A549 (cell line): ENCODE measurements at regions not wholly inside any gene's neighbourhood (a gene's known extent, or its start where the extent isn't known, plus 50 kb on each side); places are given as distances from the start of the nearest gene placed in this dataset.
A peak's percentile ranks its signal among the peaks of the same experiment; 100 is the strongest.

Experiments
- ATAC-seq, 2 experiments: fragments of 200-7000 bp in 1 of 2; fragments of >200 bp in 1 of 2; cut with Nextera tagmentation in 1 of 2; cut with Tn5 transposase in 1 of 2; 3 replicates each; pipeline versions ENCODE4 v1.8.0 to v1.9.1; 2018 to 2020; ENCODE audit warnings: mild to moderate bottlenecking in 1 of 2, moderate library complexity in 1 of 2
- CTCF ChIA-PET: fragments of 300-600 bp; sonication (Branson Sonifier 250); formaldehyde crosslinking; extraction: SDS; loops from one replicate; lab custom pipeline; 2021; ENCODE audit warnings: antibody characterized with exemption, inconsistent platforms; lab: Yijun Ruan, JAX
- POLR2A ChIA-PET: fragments of 350-600 bp; formaldehyde crosslinking; extraction: SDS; loops from one replicate; lab custom pipeline; 2021; ENCODE audit warnings: antibody characterized with exemption, inconsistent platforms; lab: Yijun Ruan, JAX
- DNase-seq, 2 experiments: peaks; one replicate each; pipeline versions ENCODE4 v3.0.0 to v3.0.0-alpha.2; 2011 to 2016; ENCODE audit warnings: low read depth in 1 of 2, low spot score in 1 of 2
- FAIRE-seq: peaks from 2 replicates; lab custom pipeline; 2011; peaks lifted over from hg19 to GRCh38; lab: Jason Lieb, UNC
- H3K27ac ChIP-seq, 2 experiments: fragments of >200 bp; sonication (Bioruptor Twin); formaldehyde crosslinking; 3 replicates each; pipeline ENCODE4 v1.5.1; 2016 to 2017
- H3K4me1 ChIP-seq: fragments of >200 bp; sonication (Bioruptor Twin); formaldehyde crosslinking; 3 replicates; pipeline ENCODE4 v1.6.1; 2016
- H3K4me2 ChIP-seq: fragments of >200 bp; sonication (Bioruptor Twin); formaldehyde crosslinking; 3 replicates; pipeline ENCODE4 v1.6.1; 2016
- H3K4me3 ChIP-seq: fragments of >200 bp; sonication (Bioruptor Twin); formaldehyde crosslinking; 3 replicates; pipeline ENCODE4 v1.5.1; 2016
- H3K9me3 ChIP-seq: fragments of >200 bp; sonication (Bioruptor Twin); formaldehyde crosslinking; 3 replicates; pipeline ENCODE4 v1.6.1; 2016
- CBX8 ChIP-seq: fragments of 200-600 bp; sonication (generic); IDR thresholded peaks from 2 replicates; pipeline ENCODE4 v1.6.1; 2016
- CTCF ChIP-seq: fragments of >200 bp; sonication (Bioruptor Twin); formaldehyde crosslinking; IDR thresholded peaks from 3 replicates; pipeline ENCODE4 v1.5.1; 2016
- FOSB ChIP-seq: fragments of 250-450 bp; sonication (Bioruptor Pico); IDR thresholded peaks from 2 replicates; pipeline ENCODE4 v1.5.0; 2020; ENCODE audit warnings: mild to moderate bottlenecking, moderate library complexity
- FOSL2 ChIP-seq, 2 experiments: fragments of 450-650 bp in 1 of 2; fragments of >200 bp in 1 of 2; sonication (Bioruptor Twin) in 1 of 2; formaldehyde crosslinking; IDR thresholded peaks; 2 replicates each; pipeline versions ENCODE4 v1.5.0 to v1.6.1; 2016 to 2020; ENCODE audit warnings: mild to moderate bottlenecking in 1 of 2, moderate library complexity in 1 of 2
- GATA3 ChIP-seq: IDR thresholded peaks from 2 replicates; pipeline ENCODE4 v1.6.1; 2012; ENCODE audit warnings: borderline replicate concordance
- HES2 ChIP-seq: fragments of >200 bp; sonication (Bioruptor Twin); formaldehyde crosslinking; IDR thresholded peaks from 2 replicates; pipeline ENCODE4 v1.6.1; 2016
- HEYL ChIP-seq: fragments of 250-450 bp; sonication (Bioruptor Pico); IDR thresholded peaks from 2 replicates; pipeline ENCODE4 v1.8.0; 2021; ENCODE audit warnings: mild to moderate bottlenecking, moderate library complexity
- HOXA7 ChIP-seq: fragments of 250-450 bp; sonication (Bioruptor Pico); IDR thresholded peaks from 2 replicates; pipeline ENCODE4 v1.5.0; 2020; ENCODE audit warnings: mild to moderate bottlenecking, moderate library complexity
- HOXB5 ChIP-seq: fragments of 250-450 bp; sonication (Bioruptor Pico); IDR thresholded peaks from 2 replicates; pipeline ENCODE4 v1.5.0; 2020; ENCODE audit warnings: mild to moderate bottlenecking, moderate library complexity
- JUN ChIP-seq, 2 experiments: fragments of >200 bp; sonication (Bioruptor Twin); formaldehyde crosslinking; IDR thresholded peaks; 2 replicates in 1 of 2; 3 replicates in 1 of 2; pipeline ENCODE4 v1.6.1; 2016 to 2017
- JUNB ChIP-seq: fragments of >200 bp; sonication (Bioruptor Twin); formaldehyde crosslinking; IDR thresholded peaks from 2 replicates; pipeline ENCODE4 v1.6.1; 2016
- KDM1A ChIP-seq: fragments of 200-600 bp; sonication (generic); IDR thresholded peaks from 2 replicates; pipeline ENCODE4 v1.6.1; 2016; ENCODE audit warnings: low read depth, mild to moderate bottlenecking
- MAFK ChIP-seq: fragments of 450-650 bp; IDR thresholded peaks from 2 replicates; pipeline ENCODE4 v1.6.1; 2014; ENCODE audit not compliant: partially characterized antibody
- MAX ChIP-seq: IDR thresholded peaks from 2 replicates; pipeline ENCODE4 v1.6.1; 2012
- MAZ ChIP-seq: fragments of 150-350 bp; IDR thresholded peaks from 2 replicates; pipeline ENCODE4 v1.6.1; 2014; ENCODE audit warnings: antibody characterized with exemption, low read depth, low read length, borderline replicate concordance
- NFE2L2 ChIP-seq: fragments of 150-350 bp; conservative IDR thresholded peaks from 2 replicates; pipeline ENCODE4 v1.6.1; 2014; ENCODE audit warnings: low read length
- NR3C1 ChIP-seq: fragments of >200 bp; sonication (Bioruptor Twin); formaldehyde crosslinking; IDR thresholded peaks from 3 replicates; pipeline ENCODE4 v1.6.1; 2017
- PHF8 ChIP-seq: fragments of 200-600 bp; sonication (generic); IDR thresholded peaks from 2 replicates; pipeline ENCODE4 v1.6.1; 2016; ENCODE audit warnings: low read depth, mild to moderate bottlenecking, antibody characterized with exemption, moderate library complexity, borderline replicate concordance
- POLR2A ChIP-seq: IDR thresholded peaks from 2 replicates; pipeline ENCODE4 v1.6.1; 2012; ENCODE audit warnings: mild to moderate bottlenecking, low read length
- RCOR1 ChIP-seq: fragments of 150-350 bp; IDR thresholded peaks from 2 replicates; pipeline ENCODE4 v1.6.1; 2014; ENCODE audit warnings: antibody characterized with exemption, low read length, low read depth
- RNF2 ChIP-seq: fragments of 200-600 bp; sonication (generic); IDR thresholded peaks from 2 replicates; pipeline ENCODE4 v1.6.1; 2016; ENCODE audit warnings: low read depth, mild to moderate bottlenecking, antibody characterized with exemption, moderate library complexity, borderline replicate concordance
- ZC3H11A ChIP-seq: fragments of 450-650 bp; IDR thresholded peaks from 2 replicates; pipeline ENCODE4 v1.6.1; 2014; ENCODE audit warnings: antibody characterized with exemption, mild to moderate bottlenecking
- ZFP36 ChIP-seq: fragments of 450-650 bp; IDR thresholded peaks from 2 replicates; pipeline ENCODE4 v1.6.1; 2014; ENCODE audit warnings: borderline replicate concordance; ENCODE audit not compliant: partially characterized antibody
- ZNF302 ChIP-seq: fragments of 250-450 bp; sonication (Bioruptor Pico); IDR thresholded peaks from 2 replicates; pipeline ENCODE4 v1.9.0; 2021; ENCODE audit warnings: inconsistent platforms, mild to moderate bottlenecking, moderate library complexity
- WGBS: methylation state at CpG from one replicate; pipeline ENCODE4 v1.1.6; 2017; ENCODE audit errors: missing lambda C conversion rate; 5-methylcytosine and 5-hydroxymethylcytosine counted together
- TF ChIP-seq, protein P1 (sequence below): fragments of 250-450 bp; sonication (Bioruptor Pico); IDR thresholded peaks from 2 replicates; pipeline ENCODE4 v1.5.0; 2021; ENCODE audit warnings: mild to moderate bottlenecking, moderate library complexity, borderline replicate concordance
- TF ChIP-seq, protein P2 (sequence below): IDR thresholded peaks from 2 replicates; pipeline ENCODE4 v1.6.1; 2012; ENCODE audit warnings: low read depth, borderline replicate concordance

DNA sequence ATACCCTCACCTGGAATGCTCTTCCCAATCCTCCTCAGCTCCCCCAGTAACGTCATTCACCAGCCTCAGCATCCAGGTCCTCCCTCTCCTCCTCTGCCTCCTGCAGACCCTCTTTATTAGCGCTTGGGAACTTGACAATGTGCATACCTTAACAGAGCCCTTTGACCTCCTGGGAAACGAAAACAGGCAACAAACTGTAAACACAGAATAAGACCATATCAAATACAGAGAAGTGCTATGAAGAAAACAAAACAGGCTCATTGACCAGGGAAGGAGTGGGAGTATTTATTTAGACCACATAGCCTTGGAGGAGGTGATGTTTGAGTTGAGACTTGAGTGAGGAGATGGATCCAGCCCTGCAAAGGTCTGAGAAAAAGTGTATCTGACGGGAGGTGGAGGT is 107.9 kb upstream of the SLC7A1 start:
- WGBS = 57% methylated on average over 4 of the region's 4 CpGs
- DNase-seq (no peak), FAIRE-seq (no peak), ATAC-seq (no peak)
- no peak for TF ChIP-seq ZNF302 (CRISPR knock-in tag)
- no peak for TF ChIP-seq HES2
- TF ChIP-seq ZC3H11A = no peak
- no peak for TF ChIP-seq KDM1A
- no peak for TF ChIP-seq POLR2A
- TF ChIP-seq HEYL = no peak
- TF ChIP-seq HOXA7 (CRISPR knock-in tag) = no peak
- TF ChIP-seq CTCF = no peak
- Histone ChIP-seq H3K4me3 (no peak overlapping the region), H3K9me3 (no peaks in the 10 kb centered on the region), H3K4me2 (no peak overlapping the region), H3K27ac (no peak overlapping the region), H3K4me1 (no peaks in the 10 kb centered on the region)
- CTCF ChIA-PET = interaction anchor here (7.8 kb wide), 1 partner anchor 195 kb away, joined by 38 read pairs; no protein-coding TSS in a partner anchor
- POLR2A ChIA-PET = no interaction called here

DNA sequence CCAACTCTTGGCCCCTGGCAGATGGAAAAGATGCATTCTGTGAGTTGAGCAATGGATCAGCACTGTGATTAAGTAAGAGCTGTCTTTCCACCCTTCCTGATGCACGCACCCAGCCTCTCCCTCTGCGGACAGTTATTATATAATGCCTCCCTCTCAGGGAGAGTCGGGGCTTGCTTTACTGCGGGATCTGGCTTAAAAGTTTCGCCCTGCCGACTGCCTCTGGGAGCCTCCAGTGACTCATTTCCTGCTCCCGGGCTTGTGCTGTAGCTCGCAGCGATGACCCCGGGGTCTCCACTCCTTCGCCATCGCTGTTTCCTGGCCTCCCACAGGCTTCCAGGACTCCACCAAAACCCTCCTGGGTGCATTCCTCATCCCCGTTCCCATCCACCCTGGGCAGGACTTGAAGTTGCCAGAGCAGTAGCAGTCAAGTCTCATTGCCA is 107.4 kb upstream of the SLC7A1 start:
- Histone ChIP-seq H3K4me1 (no peaks in the 10 kb centered on the region), H3K27ac (no peak overlapping the region), H3K9me3 (no peaks in the 10 kb centered on the region), H3K4me2 (peak overlapping the region; percentile 27; the same call in 2 of the 3 replicates), H3K4me3 (no peak overlapping the region)
- ATAC-seq (peak in 1 of 2 experiments; percentile 47; a peak in 3 of 6 replicates), FAIRE-seq (no peak), DNase-seq (peak in 1 of 2 experiments; percentile 1)
- 31% methylated on average over 13 of the region's 13 CpGs for WGBS
- TF ChIP-seq NFE2L2 (no peak), ZFP36 (no peak), PHF8 (no peak), JUN (IDR thresholded peaks at IDR 0.05) (no peak), ZNF302 (CRISPR knock-in tag) (no peak), MAZ (no peak), MAFK (no peak), CBX8 (no peak), JUNB (no peak), NR3C1 (no peak), RNF2 (no peak), MAX (no peak), FOSB (CRISPR knock-in tag) (no peak), HOXB5 (CRISPR knock-in tag) (no peak), RCOR1 (no peak), GATA3 (no peak), FOSL2 (IDR thresholded peaks at IDR 0.05) (no peak), FOSL2 (CRISPR knock-in tag; IDR thresholded peaks at IDR 0.05) (no peak), ZC3H11A (no peak)
- TF ChIP-seq, protein P1, sequence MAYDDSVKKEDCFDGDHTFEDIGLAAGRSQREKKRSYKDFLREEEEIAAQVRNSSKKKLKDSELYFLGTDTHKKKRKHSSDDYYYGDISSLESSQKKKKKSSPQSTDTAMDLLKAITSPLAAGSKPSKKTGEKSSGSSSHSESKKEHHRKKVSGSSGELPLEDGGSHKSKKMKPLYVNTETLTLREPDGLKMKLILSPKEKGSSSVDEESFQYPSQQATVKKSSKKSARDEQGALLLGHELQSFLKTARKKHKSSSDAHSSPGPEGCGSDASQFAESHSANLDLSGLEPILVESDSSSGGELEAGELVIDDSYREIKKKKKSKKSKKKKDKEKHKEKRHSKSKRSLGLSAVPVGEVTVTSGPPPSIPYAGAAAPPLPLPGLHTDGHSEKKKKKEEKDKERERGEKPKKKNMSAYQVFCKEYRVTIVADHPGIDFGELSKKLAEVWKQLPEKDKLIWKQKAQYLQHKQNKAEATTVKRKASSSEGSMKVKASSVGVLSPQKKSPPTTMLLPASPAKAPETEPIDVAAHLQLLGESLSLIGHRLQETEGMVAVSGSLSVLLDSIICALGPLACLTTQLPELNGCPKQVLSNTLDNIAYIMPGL (CRISPR knock-in tag) = no peak
- TF ChIP-seq, protein P2, sequence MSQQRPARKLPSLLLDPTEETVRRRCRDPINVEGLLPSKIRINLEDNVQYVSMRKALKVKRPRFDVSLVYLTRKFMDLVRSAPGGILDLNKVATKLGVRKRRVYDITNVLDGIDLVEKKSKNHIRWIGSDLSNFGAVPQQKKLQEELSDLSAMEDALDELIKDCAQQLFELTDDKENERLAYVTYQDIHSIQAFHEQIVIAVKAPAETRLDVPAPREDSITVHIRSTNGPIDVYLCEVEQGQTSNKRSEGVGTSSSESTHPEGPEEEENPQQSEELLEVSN = no peak
- ChIA-PET POLR2A (no interaction called here), CTCF (interaction anchor here (7.8 kb wide), 1 partner anchor 195 kb away, joined by 38 read pairs; no protein-coding TSS in a partner anchor)
